Psoas muscle (tissue), 7 donors: ENCODE measurements at regions not wholly inside any gene's neighbourhood (a gene's known extent, or its start where the extent isn't known, plus 50 kb on each side); places are given as distances from the start of the nearest gene placed in this dataset.

Source experiments
- ATAC-seq, 4 donors: fragments of 200-7000 bp; cut with Tn5 transposase; one replicate each; pipeline ENCODE4 v1.9.1; 2020; ENCODE audit warnings: moderate library complexity in 3 of 4, mild to moderate bottlenecking in 2 of 4
- DNase-seq, 2 donors: peaks; one replicate each; pipeline ENCODE4 v3.0.0-alpha.2; 2020
- H3K27ac ChIP-seq: fragments of 200-600 bp; one replicate; pipeline ENCODE4 v1.8.0; 2022
- H3K27me3 ChIP-seq, 3 donors: fragments of 200-600 bp in 1 of 3; one replicate each; pipeline versions ENCODE4 v1.6.1 to v1.8.0; 2013 to 2022; ENCODE audit warnings: low read length in 2 of 3, mild to moderate bottlenecking in 2 of 3, moderate library complexity in 1 of 3; ENCODE audit not compliant: insufficient read depth in 3 of 3
- H3K36me3 ChIP-seq, 2 donors: fragments of 200-600 bp in 1 of 2; one replicate each; pipeline versions ENCODE4 v1.6.1 to v1.8.0; 2013 to 2022; ENCODE audit warnings: low read depth in 1 of 2, mild to moderate bottlenecking in 1 of 2, moderate library complexity in 1 of 2; ENCODE audit not compliant: insufficient read depth in 1 of 2
- H3K4me1 ChIP-seq: fragments of 200-600 bp; one replicate; pipeline ENCODE4 v1.8.0; 2022
- H3K4me3 ChIP-seq: fragments of 200-600 bp; one replicate; pipeline ENCODE4 v1.8.0; 2022; ENCODE audit warnings: mild to moderate bottlenecking
- H3K9me3 ChIP-seq: fragments of 200-600 bp; one replicate; pipeline ENCODE4 v1.8.0; 2022
- WGBS, 3 donors: extraction: QIAGEN DNeasy Blood & Tissue Kit; methylation state at CpG; one replicate each; pipeline versions ENCODE4 v1.1.6 to v1.1.7; 2013; 5-methylcytosine and 5-hydroxymethylcytosine counted together
- intact Hi-C, 2 donors: fragments of 100-400 bp; cut with DNase I; formaldehyde crosslinking; loops; one replicate each; pipeline versions ENCODE4 v1.11.0 to v1.14.2; 2022
- TF ChIP-seq, protein P1 (sequence below): fragments of 200-600 bp; IDR thresholded peaks from one replicate; pipeline ENCODE4 v1.8.0; 2022; ENCODE audit warnings: antibody characterized with exemption
- donor health status: healthy with polysubstance abuse.
- donor health status: DM: no; HTN: no; CAD: no; lungs with moderate emphysema.
- donor health status: Bipolar disorder and iron deficiency.
- donor health status: healthy.
- donor health status: DM: yes; HTN: yes; CAD: no.
- donor health status: DM: no; HTN: no; CAD: no.
- donor health status: DM: yes; HTN: yes; CAD: no.

- TF ChIP-seq, protein P1, sequence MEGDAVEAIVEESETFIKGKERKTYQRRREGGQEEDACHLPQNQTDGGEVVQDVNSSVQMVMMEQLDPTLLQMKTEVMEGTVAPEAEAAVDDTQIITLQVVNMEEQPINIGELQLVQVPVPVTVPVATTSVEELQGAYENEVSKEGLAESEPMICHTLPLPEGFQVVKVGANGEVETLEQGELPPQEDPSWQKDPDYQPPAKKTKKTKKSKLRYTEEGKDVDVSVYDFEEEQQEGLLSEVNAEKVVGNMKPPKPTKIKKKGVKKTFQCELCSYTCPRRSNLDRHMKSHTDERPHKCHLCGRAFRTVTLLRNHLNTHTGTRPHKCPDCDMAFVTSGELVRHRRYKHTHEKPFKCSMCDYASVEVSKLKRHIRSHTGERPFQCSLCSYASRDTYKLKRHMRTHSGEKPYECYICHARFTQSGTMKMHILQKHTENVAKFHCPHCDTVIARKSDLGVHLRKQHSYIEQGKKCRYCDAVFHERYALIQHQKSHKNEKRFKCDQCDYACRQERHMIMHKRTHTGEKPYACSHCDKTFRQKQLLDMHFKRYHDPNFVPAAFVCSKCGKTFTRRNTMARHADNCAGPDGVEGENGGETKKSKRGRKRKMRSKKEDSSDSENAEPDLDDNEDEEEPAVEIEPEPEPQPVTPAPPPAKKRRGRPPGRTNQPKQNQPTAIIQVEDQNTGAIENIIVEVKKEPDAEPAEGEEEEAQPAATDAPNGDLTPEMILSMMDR, result no peak
- H3K27ac ChIP-seq, result no peak overlapping the region
- intact Hi-C loops, result no loop called here
- peaks cover 0 to 21% (median 5%) of the 10 kb centered on the region in 3 donors for H3K27me3 ChIP-seq
- no peaks in the 10 kb centered on the region for H3K36me3 ChIP-seq
- DNase-seq (no peak), ATAC-seq (no peak)
- 1 to 2% (median 2%) methylated on average over 47 to 69 of the region's 69 CpGs for WGBS, 3 donors
- H3K4me1 ChIP-seq, result no peaks in the 10 kb centered on the region
- no peak overlapping the region for H3K4me3 ChIP-seq
- no peaks in the 10 kb centered on the region for H3K9me3 ChIP-seq
Observed at GRCh38 chr12:126726481-126727217, 1540.3 kb upstream of the TMEM132C start.

DNA sequence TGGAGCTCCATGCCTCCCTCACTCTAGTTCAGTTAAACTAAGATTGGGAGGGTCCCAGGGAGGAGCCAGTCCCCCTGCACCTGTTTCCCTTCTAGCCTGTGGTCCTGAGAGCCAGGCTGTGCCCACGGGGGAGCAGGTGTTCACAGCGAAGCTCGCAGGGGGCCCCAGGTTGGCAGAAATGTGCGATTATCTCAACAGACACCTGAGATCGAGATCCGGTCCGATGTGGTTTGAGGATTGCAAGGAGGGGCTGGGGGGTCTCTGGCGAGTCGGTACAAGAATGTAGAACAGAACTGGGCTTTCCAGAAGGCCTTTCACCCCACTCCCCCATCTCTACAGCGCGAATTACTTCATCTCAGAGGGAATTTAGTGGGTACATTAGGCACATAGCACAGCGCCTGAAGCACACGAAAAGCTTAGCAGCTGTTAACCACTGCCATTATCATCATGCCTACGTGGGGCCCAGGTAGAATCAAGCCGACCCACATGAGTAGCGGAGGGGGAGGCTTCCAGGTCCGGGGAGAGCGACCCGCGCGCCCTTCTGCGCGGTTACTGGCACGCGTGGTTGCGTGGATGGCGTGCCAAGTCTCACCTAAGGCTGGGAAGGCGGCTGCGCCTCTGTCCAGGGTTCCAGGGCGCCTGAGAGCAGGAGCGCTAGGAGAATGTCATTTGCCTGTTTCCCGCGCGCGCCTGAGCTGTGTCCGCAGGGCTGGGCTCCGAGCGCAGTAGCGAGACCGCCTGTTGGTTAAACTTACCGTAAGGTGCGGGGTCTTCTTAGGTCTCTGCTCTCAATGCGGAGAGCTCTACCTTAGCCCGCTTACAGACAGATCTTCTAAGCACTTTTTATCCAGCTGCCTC lies 1539.5 kb upstream of the TMEM132C start:
- H3K4me1 ChIP-seq, result no peaks in the 10 kb centered on the region

DNA sequence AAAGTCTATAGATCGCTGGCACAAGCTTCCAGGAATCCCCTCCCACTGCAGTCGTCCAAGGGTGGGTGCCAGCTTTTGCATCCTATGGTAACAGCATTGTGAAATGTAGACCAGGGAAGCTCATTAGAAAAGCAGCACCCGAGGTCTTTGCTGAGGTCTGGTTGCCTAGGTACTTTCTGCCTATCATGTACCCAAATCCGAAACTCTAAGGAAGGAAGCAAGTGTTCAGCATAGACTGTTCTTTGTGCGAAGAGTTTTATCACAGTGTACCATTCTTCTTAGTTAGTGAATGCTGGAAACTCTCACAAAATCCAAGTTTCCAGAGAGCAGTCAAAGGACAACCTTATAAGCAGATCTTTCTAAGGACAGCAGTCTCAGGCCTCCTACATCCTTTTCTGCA lies 1532.7 kb upstream of the TMEM132C start:
- Histone ChIP-seq H3K9me3 (no peaks in the 10 kb centered on the region), H3K27me3 (no peaks in the 10 kb centered on the region), H3K36me3 (no peaks in the 10 kb centered on the region), H3K27ac (no peak overlapping the region), H3K4me3 (no peak overlapping the region), H3K4me1 (no peaks in the 10 kb centered on the region)
- DNase-seq, result no peak
- ATAC-seq, result no peak
- TF ChIP-seq, protein P1, result no peak
- intact Hi-C loops, result no loop called here
- 60 to 63% (median 63%) methylated on average over 5 of the region's 5 CpGs for WGBS, 3 donors

More for the DNA sequence above, 1539.5 kb upstream of the TMEM132C start:
- ATAC-seq (no peak), DNase-seq (no peak)
- Histone ChIP-seq H3K9me3 (no peaks in the 10 kb centered on the region), H3K4me3 (no peak overlapping the region), H3K36me3 (no peaks in the 10 kb centered on the region), H3K27me3 (peaks cover 0 to 21% (median 5%) of the 10 kb centered on the region in 3 donors), H3K27ac (no peak overlapping the region)
- 4 to 5% (median 4%) methylated on average over 44 of the region's 44 CpGs for WGBS, 3 donors
- intact Hi-C loops, result no loop called here
- TF ChIP-seq, protein P1, result no peak

GRCh38 chr12:126734710-126735109 lies 1532.3 kb upstream of the TMEM132C start:
- Histone ChIP-seq H3K4me3 (no peak overlapping the region), H3K27ac (no peak overlapping the region), H3K36me3 (no peaks in the 10 kb centered on the region), H3K9me3 (no peaks in the 10 kb centered on the region), H3K4me1 (no peaks in the 10 kb centered on the region), H3K27me3 (no peaks in the 10 kb centered on the region)
- TF ChIP-seq, protein P1, result no peak
- ATAC-seq (no peak), DNase-seq (no peak)
- 77 to 84% (median 83%) methylated on average over 8 of the region's 8 CpGs for WGBS, 3 donors
- intact Hi-C loops, result no loop called here
